ENCODE measurements at regions not wholly inside any gene's neighbourhood (a gene's known extent, or its start where the extent isn't known, plus 50 kb on each side); places are given as distances from the start of the nearest gene placed in this dataset.

GRCh38 chr1:62370594-62370993 is 51.4 kb upstream of the KANK4 start:
- DNase-seq = no peak

GRCh38 chr1:62371375-62371774 is 52.1 kb upstream of the KANK4 start:
- no peak for DNase-seq

- no peak for DNase-seq
These were observed 54.0 kb upstream of the KANK4 start for GRCh38 chr1:62373221-62373620.

GRCh38 chr1:62377043-62377562 is 57.9 kb upstream of the KANK4 start:
- DNase-seq = no peak

GRCh38 chr1:62380181-62380580 is 56.7 kb upstream of the USP1 start:
- no peak for DNase-seq

GRCh38 chr1:62381831-62382657 is 54.8 kb upstream of the USP1 start:
- DNase-seq = no peak

- no peak for DNase-seq
These were observed 54.2 kb upstream of the USP1 start for GRCh38 chr1:62382658-62382955.

GRCh38 chr1:62384276-62385005 is 52.4 kb upstream of the USP1 start:
- peak; percentile 80 for DNase-seq

- no peak for DNase-seq
These were observed 50.9 kb upstream of the USP1 start for GRCh38 chr1:62385923-62386322.

- DNase-seq = no peak
These were observed 50.3 kb upstream of the USP1 start for GRCh38 chr1:62386351-62387121.
